Adrenal gland (tissue), 5 donors: ENCODE measurements at regions not wholly inside any gene's neighbourhood (a gene's known extent, or its start where the extent isn't known, plus 50 kb on each side); places are given as distances from the start of the nearest gene placed in this dataset.

Experiments used
- POLR2A ChIP-seq, 2 donors: fragments of 450-650 bp; IDR thresholded peaks; one replicate each; pipeline ENCODE4 v1.6.1; 2017; ENCODE audit warnings: antibody characterized with exemption in 2 of 2, mild to moderate bottlenecking in 2 of 2, moderate library complexity in 1 of 2
- TF ChIP-seq, protein P1 (sequence below), 6 experiments: fragments of 450-650 bp in 4 of 6; fragments of 200-600 bp in 2 of 6; sonication (generic) in 1 of 6; IDR thresholded peaks; 1 replicate in 5 of 6; 2 replicates in 1 of 6; pipeline versions ENCODE4 v1.5.1 to v1.8.0; 2016 to 2021; ENCODE audit warnings: antibody characterized with exemption in 6 of 6, mild to moderate bottlenecking in 2 of 6, moderate library complexity in 1 of 6
- donor health status: DM: no; HTN: no; CAD: no.

DNA sequence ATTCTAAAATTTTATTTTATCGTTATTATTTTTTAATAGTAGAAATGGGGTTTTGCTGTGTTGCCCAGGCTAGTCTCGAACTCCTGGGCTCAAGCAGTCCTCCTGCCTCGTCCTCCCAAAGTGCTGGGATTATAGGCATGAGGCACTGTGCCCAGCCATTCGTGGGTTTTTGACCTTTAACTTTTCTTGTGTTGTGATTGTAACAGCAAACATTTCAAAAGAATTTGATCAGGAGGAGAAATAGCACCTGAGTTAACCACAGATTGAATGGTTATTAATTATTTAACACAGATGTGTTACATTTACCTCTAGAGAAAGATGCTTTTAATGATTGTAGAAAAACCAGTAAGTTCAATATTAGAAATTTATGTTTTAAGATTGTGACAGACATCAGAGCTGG is 132.0 kb downstream of the HAUS1 start:
- TF ChIP-seq POLR2A (IDR thresholded peaks at IDR 0.05): no peak
- TF ChIP-seq, protein P1, sequence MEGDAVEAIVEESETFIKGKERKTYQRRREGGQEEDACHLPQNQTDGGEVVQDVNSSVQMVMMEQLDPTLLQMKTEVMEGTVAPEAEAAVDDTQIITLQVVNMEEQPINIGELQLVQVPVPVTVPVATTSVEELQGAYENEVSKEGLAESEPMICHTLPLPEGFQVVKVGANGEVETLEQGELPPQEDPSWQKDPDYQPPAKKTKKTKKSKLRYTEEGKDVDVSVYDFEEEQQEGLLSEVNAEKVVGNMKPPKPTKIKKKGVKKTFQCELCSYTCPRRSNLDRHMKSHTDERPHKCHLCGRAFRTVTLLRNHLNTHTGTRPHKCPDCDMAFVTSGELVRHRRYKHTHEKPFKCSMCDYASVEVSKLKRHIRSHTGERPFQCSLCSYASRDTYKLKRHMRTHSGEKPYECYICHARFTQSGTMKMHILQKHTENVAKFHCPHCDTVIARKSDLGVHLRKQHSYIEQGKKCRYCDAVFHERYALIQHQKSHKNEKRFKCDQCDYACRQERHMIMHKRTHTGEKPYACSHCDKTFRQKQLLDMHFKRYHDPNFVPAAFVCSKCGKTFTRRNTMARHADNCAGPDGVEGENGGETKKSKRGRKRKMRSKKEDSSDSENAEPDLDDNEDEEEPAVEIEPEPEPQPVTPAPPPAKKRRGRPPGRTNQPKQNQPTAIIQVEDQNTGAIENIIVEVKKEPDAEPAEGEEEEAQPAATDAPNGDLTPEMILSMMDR (IDR thresholded peaks at IDR 0.05): no peak
